ENCODE measurements at regions not wholly inside any gene's neighbourhood (a gene's known extent, or its start where the extent isn't known, plus 50 kb on each side); places are given as distances from the start of the nearest gene placed in this dataset.

GRCh38 chr12:108008163-108008905 lies 120.8 kb upstream of the WSCD2 start:
- TF ChIP-seq HDAC2 (IDR thresholded peaks at IDR 0.05) (no peak), ATF1 (CRISPR knock-in tag; IDR thresholded peaks at IDR 0.05) (no peak), ATF1 (tag; IDR thresholded peaks at IDR 0.05) (no peak), ZKSCAN1 (IDR thresholded peaks at IDR 0.05; ENCODE audit: low read depth, low read length) (no peak), JUN (IDR thresholded peaks at IDR 0.05; ENCODE audit: borderline replicate concordance, low read depth, low read length) (no peak), JUN (CRISPR knock-in tag; IDR thresholded peaks at IDR 0.05; ENCODE audit: borderline replicate concordance) (no peak)

Measured in K562 (cell line).